Stimulated activated CD8-positive, alpha-beta memory T cell treated with anti-CD3 and anti-CD28 coated beads, Interleukin-15, amount 100 ng/mL, for 24 hours (primary cell): ENCODE measurements at regions not wholly inside any gene's neighbourhood (a gene's known extent, or its start where the extent isn't known, plus 50 kb on each side); places are given as distances from the start of the nearest gene placed in this dataset.
"Not testable (repeated sequence)": the region's sequence is repeated elsewhere in the genome, so short reads cannot be mapped to it uniquely, and the experiment has no call there.

Experiments used
- DNase-seq: peaks from one replicate; pipeline ENCODE4 v3.0.0-alpha.2; 2020; ENCODE audit warnings: low read depth

- no peak for DNase-seq
These were observed 135.0 kb downstream of the RALA start for GRCh38 chr7:39758234-39758970.

- no peak for DNase-seq
These were observed 138.1 kb downstream of the RALA start for GRCh38 chr7:39761449-39761848.

- DNase-seq: not testable (repeated sequence)
These were observed 139.1 kb downstream of the RALA start for GRCh38 chr7:39762466-39762865.

GRCh38 chr7:39762881-39763280, 139.5 kb downstream of the RALA start:
- DNase-seq: not testable (repeated sequence)

- DNase-seq: not testable (repeated sequence)
These were observed 142.5 kb downstream of the RALA start for GRCh38 chr7:39765833-39766232.

GRCh38 chr7:39768439-39768838, 145.1 kb downstream of the RALA start:
- not testable (repeated sequence) for DNase-seq

GRCh38 chr7:39774341-39774851, 151.0 kb downstream of the RALA start:
- DNase-seq: not testable (repeated sequence)

- not testable (repeated sequence) for DNase-seq
These were observed 158.2 kb downstream of the RALA start for GRCh38 chr7:39781557-39781956.

- not testable (repeated sequence) for DNase-seq
These were observed 163.1 kb downstream of the RALA start for GRCh38 chr7:39786440-39786839.

GRCh38 chr7:39791035-39791434, 159.0 kb upstream of the CDK13 start:
- not testable (repeated sequence) for DNase-seq

GRCh38 chr7:39791911-39792310, 158.1 kb upstream of the CDK13 start:
- not testable (repeated sequence) for DNase-seq

GRCh38 chr7:39793026-39793425, 157.0 kb upstream of the CDK13 start:
- not testable (repeated sequence) for DNase-seq

GRCh38 chr7:39793851-39794250, 156.2 kb upstream of the CDK13 start:
- not testable (repeated sequence) for DNase-seq

GRCh38 chr7:39796947-39797346, 153.1 kb upstream of the CDK13 start:
- DNase-seq: not testable (repeated sequence)

GRCh38 chr7:39798077-39798476, 152.0 kb upstream of the CDK13 start:
- not testable (repeated sequence) for DNase-seq

GRCh38 chr7:39808796-39809481, 141.1 kb upstream of the CDK13 start:
- no peak for DNase-seq

- DNase-seq: no peak
These were observed 139.8 kb upstream of the CDK13 start for GRCh38 chr7:39810204-39810642.

- no peak for DNase-seq
These were observed 139.3 kb upstream of the CDK13 start for GRCh38 chr7:39810710-39811109.

GRCh38 chr7:39811161-39811614, 138.9 kb upstream of the CDK13 start:
- DNase-seq: no peak

GRCh38 chr7:39816462-39817060, 133.5 kb upstream of the CDK13 start:
- no peak for DNase-seq

- no peak for DNase-seq
These were observed 130.5 kb upstream of the CDK13 start for GRCh38 chr7:39819514-39819913.

- no peak for DNase-seq
These were observed 125.4 kb upstream of the CDK13 start for GRCh38 chr7:39824456-39825200.
